Neural progenitor cell (in vitro differentiated cells): ENCODE measurements at regions not wholly inside any gene's neighbourhood (a gene's known extent, or its start where the extent isn't known, plus 50 kb on each side); places are given as distances from the start of the nearest gene placed in this dataset.

Source experiments
- CTCF ChIP-seq: fragments of 200-600 bp; sonication (generic); IDR thresholded peaks from 2 replicates; pipeline ENCODE4 v1.5.1; 2017; ENCODE audit warnings: antibody characterized with exemption, mild to moderate bottlenecking
- EZH2 ChIP-seq: fragments of 200-600 bp; sonication (generic); IDR thresholded peaks from 2 replicates; pipeline ENCODE4 v1.6.1; 2017; ENCODE audit warnings: antibody characterized with exemption, mild to moderate bottlenecking, moderate library complexity

- TF ChIP-seq CTCF (no peak), EZH2 (no peak)
Measured at GRCh38 chr13:59480396-59481259, 683.1 kb downstream of the DIAPH3 start.
